Thyroid gland (tissue), 4 donors: ENCODE measurements at regions not wholly inside any gene's neighbourhood (a gene's known extent, or its start where the extent isn't known, plus 50 kb on each side); places are given as distances from the start of the nearest gene placed in this dataset.

ENCODE experiments used
- DNase-seq, 2 donors: peaks; one replicate each; pipeline ENCODE4 v3.0.0-alpha.2; 2019
- H3K27ac ChIP-seq, 3 donors: fragments of 200-600 bp; sonication (generic); 1 replicate in 2 of 3; 2 replicates in 1 of 3; pipeline ENCODE4 v1.5.1; 2016 to 2019; ENCODE audit warnings: mild to moderate bottlenecking in 1 of 3, moderate library complexity in 1 of 3
- H3K27me3 ChIP-seq: fragments of 200-600 bp; sonication (generic); one replicate; pipeline ENCODE4 v1.5.1; 2019
- H3K36me3 ChIP-seq, 2 donors: fragments of 200-600 bp; sonication (generic); one replicate each; pipeline ENCODE4 v1.5.1; 2016 to 2019
- H3K4me1 ChIP-seq, 2 donors: fragments of 200-600 bp; sonication (generic); one replicate each; pipeline ENCODE4 v1.5.1; 2017 to 2019
- H3K4me3 ChIP-seq, 3 donors: fragments of 200-600 bp; sonication (generic); replicated peaks in 1 of 3; 1 replicate in 2 of 3; 2 replicates in 1 of 3; pipeline ENCODE4 v1.5.1; 2016; ENCODE audit warnings: mild to moderate bottlenecking in 1 of 3
- H3K9me3 ChIP-seq: fragments of 200-600 bp; sonication (generic); one replicate; pipeline ENCODE4 v1.5.1; 2017
- CTCF ChIP-seq, 6 experiments: fragments of 200-600 bp in 3 of 6; fragments of 450-650 bp in 3 of 6; sonication (generic) in 3 of 6; IDR thresholded peaks; one replicate each; pipeline ENCODE4 v1.5.1; 2016 to 2019; ENCODE audit warnings: antibody characterized with exemption in 6 of 6, mild to moderate bottlenecking in 2 of 6, inconsistent platforms in 1 of 6, moderate library complexity in 1 of 6
- POLR2A ChIP-seq, 2 donors: fragments of 450-650 bp; IDR thresholded peaks; one replicate each; pipeline ENCODE4 v1.6.1; 2017; ENCODE audit warnings: antibody characterized with exemption in 2 of 2, mild to moderate bottlenecking in 2 of 2, moderate library complexity in 1 of 2
- WGBS, 2 donors: methylation state at CpG; one replicate each; pipeline ENCODE4 v1.1.5; 2017; 5-methylcytosine and 5-hydroxymethylcytosine counted together
- intact Hi-C: fragments of 100-400 bp; cut with DNase I; formaldehyde crosslinking; loops from one replicate; pipeline ENCODE4 v1.15.1; 2023

DNA sequence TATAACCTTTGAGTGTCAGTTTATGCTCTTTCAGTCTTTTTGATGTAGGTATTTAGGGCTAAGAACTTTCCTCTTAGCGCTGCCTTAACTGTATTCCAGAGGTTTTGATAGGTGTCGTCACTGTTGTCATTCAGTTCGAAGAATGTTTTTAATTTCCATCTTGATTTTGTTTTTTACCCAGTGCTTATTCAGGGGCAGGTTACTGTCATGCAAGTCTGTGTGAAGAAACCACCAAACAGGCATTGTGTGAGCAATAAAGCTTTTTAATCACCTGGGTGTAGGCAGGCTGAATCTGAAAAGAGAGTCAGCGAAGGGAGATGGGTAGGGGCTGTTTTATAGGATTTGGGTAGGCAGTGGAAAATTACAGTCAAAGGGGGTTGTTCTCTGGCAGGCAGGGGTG is 142.0 kb upstream of the USP9Y start:
- WGBS, 2 donors, result 94 to 95% methylated on average over 4 of the region's 4 CpGs
- Histone ChIP-seq H3K9me3 (no peaks in the 10 kb centered on the region), H3K27me3 (no peaks in the 10 kb centered on the region), H3K27ac (no peak overlapping the region), H3K36me3 (no peaks in the 10 kb centered on the region), H3K4me3 (no peak overlapping the region), H3K4me1 (no peaks in the 10 kb centered on the region)
- no peak for TF ChIP-seq CTCF (IDR thresholded peaks at IDR 0.05)
- intact Hi-C loops, result no loop called here
- DNase-seq, result no peak

GRCh38 chrY:12576278-12576677 is 124.8 kb upstream of the USP9Y start:
- no peak for TF ChIP-seq POLR2A (IDR thresholded peaks at IDR 0.05)
- no peak for TF ChIP-seq CTCF (IDR thresholded peaks at IDR 0.05)
- no peak for DNase-seq
- Histone ChIP-seq H3K27me3 (no peaks in the 10 kb centered on the region), H3K4me1 (no peaks in the 10 kb centered on the region), H3K4me3 (no peak overlapping the region), H3K36me3 (no peaks in the 10 kb centered on the region), H3K9me3 (no peaks in the 10 kb centered on the region), H3K27ac (no peak overlapping the region)
- intact Hi-C loops, result no loop called here
- WGBS, 2 donors, result 74 to 76% methylated on average over 5 of the region's 5 CpGs

DNA sequence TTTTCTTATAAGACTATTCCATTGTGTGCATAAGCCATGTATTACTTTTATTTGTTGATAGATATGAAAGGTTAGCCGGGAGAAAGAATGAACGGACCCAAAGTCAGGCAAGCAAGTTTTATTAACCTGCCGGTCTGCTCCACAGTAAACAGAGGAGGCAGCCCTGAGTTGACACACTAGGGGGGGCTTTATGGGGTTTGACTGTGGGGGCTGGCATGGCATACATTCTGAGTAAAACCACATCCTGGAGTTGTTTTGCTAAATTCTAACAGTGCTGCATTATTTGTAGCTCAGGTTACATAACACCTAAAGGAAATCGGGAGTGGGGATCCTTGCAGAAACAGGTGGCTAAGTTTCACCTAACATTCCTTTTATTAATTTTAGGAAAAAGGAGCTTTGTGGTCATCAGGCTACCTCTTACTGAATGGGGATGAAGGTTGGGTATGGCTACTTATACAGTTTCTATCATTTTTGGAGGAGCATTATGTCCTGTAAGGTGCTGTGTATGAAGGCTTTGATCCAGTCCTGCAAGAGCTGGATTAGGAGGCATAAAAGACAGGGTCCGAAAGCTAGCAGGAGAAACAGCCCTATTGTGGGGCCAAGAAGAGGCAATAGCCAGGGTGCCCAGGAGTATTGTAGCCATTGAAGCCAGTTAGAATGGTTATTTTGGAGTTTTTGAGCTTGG is 107.4 kb upstream of the USP9Y start:
- 70% methylated on average over 5 of the region's 5 CpGs for WGBS, 2 donors
- H3K9me3 ChIP-seq, result no peaks in the 10 kb centered on the region
- no peak for DNase-seq
- H3K36me3 ChIP-seq, result no peaks in the 10 kb centered on the region
- H3K4me3 ChIP-seq, result no peak overlapping the region
- TF ChIP-seq POLR2A (IDR thresholded peaks at IDR 0.05) (no peak), CTCF (IDR thresholded peaks at IDR 0.05) (no peak)
- intact Hi-C loops, result no loop called here
- no peaks in the 10 kb centered on the region for H3K27me3 ChIP-seq
- no peak overlapping the region for H3K27ac ChIP-seq
- H3K4me1 ChIP-seq, result no peaks in the 10 kb centered on the region

DNA sequence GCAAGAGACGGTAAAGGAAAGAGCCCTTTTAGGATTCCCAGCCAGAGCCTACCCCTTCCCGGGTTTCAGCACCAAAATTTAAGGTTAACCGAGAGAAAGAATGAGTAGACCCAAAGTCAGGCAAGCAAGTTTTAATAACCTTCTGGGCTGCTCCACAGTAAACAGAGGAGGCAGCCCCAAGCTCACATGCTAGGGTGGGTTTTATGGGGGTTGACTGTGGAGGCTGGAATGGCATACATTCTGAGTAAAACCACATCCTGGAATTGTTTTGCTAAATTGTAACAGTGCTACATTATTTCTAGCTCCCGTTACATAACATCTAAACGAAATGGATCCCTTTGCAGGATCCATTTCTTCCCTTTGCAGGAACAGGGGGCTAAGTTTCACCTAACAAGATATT is 102.2 kb upstream of the USP9Y start:
- H3K9me3 ChIP-seq, result no peaks in the 10 kb centered on the region
- whole genome bisulfite sequencing, 2 donors, result 87 to 89% methylated on average over 5 of the region's 5 CpGs
- DNase-seq, result no peak
- no peaks in the 10 kb centered on the region for H3K4me1 ChIP-seq
- intact Hi-C loops, result no loop called here
- H3K27me3 ChIP-seq, result no peaks in the 10 kb centered on the region
- H3K36me3 ChIP-seq, result no peaks in the 10 kb centered on the region
- no peak overlapping the region for H3K27ac ChIP-seq
- no peak for TF ChIP-seq CTCF (IDR thresholded peaks at IDR 0.05)
- TF ChIP-seq POLR2A (IDR thresholded peaks at IDR 0.05), result no peak
- H3K4me3 ChIP-seq, result no peak overlapping the region

GRCh38 chrY:12605426-12605825 is 95.6 kb upstream of the USP9Y start:
- no peak for DNase-seq
- TF ChIP-seq POLR2A (IDR thresholded peaks at IDR 0.05) (no peak), CTCF (IDR thresholded peaks at IDR 0.05) (no peak)
- Histone ChIP-seq H3K4me1 (no peaks in the 10 kb centered on the region), H3K27me3 (no peaks in the 10 kb centered on the region), H3K27ac (no peak overlapping the region), H3K4me3 (no peak overlapping the region), H3K9me3 (no peaks in the 10 kb centered on the region), H3K36me3 (no peaks in the 10 kb centered on the region)
- intact Hi-C loops, result no loop called here
- 80 to 100% methylated on average over 1 to 2 of the region's 2 CpGs for WGBS, 2 donors
